Cardiac septum (tissue), 1 donor: ENCODE measurements at regions not wholly inside any gene's neighbourhood (a gene's known extent, or its start where the extent isn't known, plus 50 kb on each side); places are given as distances from the start of the nearest gene placed in this dataset.
"Not testable (repeated sequence)": the region's sequence is repeated elsewhere in the genome, so short reads cannot be mapped to it uniquely, and the experiment has no call there.

Experiments
- DNase-seq: peaks from one replicate; pipeline ENCODE4 v3.0.0-alpha.2; 2020; ENCODE audit warnings: low spot score
- intact Hi-C: fragments of 100-400 bp; cut with DNase I; formaldehyde crosslinking; loops from one replicate; pipeline ENCODE4 v1.14.0; 2022
- donor health status: DM: no; HTN: no; CAD: no.

- intact Hi-C loops, result no loop called here
- DNase-seq, result no peak
These were observed 500.1 kb downstream of the GABRG2 start for GRCh38 chr5:162567644-162568043.

GRCh38 chr5:162573758-162574157 lies 506.2 kb downstream of the GABRG2 start:
- intact Hi-C loops, result no loop called here
- DNase-seq, result no peak

GRCh38 chr5:162591724-162592123 lies 524.2 kb downstream of the GABRG2 start:
- intact Hi-C loops, result no loop called here
- DNase-seq, result no peak

- DNase-seq, result no peak
- intact Hi-C loops, result no loop called here
These were observed 526.3 kb downstream of the GABRG2 start for GRCh38 chr5:162593881-162594280.

- intact Hi-C loops, result no loop called here
- DNase-seq, result no peak
These were observed 536.0 kb downstream of the GABRG2 start for GRCh38 chr5:162603443-162604070.

- intact Hi-C loops, result no loop called here
- no peak for DNase-seq
These were observed 540.3 kb downstream of the GABRG2 start for GRCh38 chr5:162607879-162608278.

GRCh38 chr5:162621726-162622263 lies 554.2 kb downstream of the GABRG2 start:
- intact Hi-C loops, DNase-seq: not testable (repeated sequence)

GRCh38 chr5:162624110-162624509 lies 556.5 kb downstream of the GABRG2 start:
- intact Hi-C loops, result no loop called here
- no peak for DNase-seq

- no peak for DNase-seq
- intact Hi-C loops, result no loop called here
These were observed 569.9 kb downstream of the GABRG2 start for GRCh38 chr5:162637481-162637880.

- no peak for DNase-seq
- intact Hi-C loops, result no loop called here
These were observed 571.3 kb downstream of the GABRG2 start for GRCh38 chr5:162638849-162639248.

- intact Hi-C loops, result no loop called here
- DNase-seq, result no peak
These were observed 573.7 kb downstream of the GABRG2 start for GRCh38 chr5:162641142-162641813.

- intact Hi-C loops, result no loop called here
- DNase-seq, result no peak
These were observed 587.3 kb downstream of the GABRG2 start for GRCh38 chr5:162654661-162655405.

- DNase-seq, result no peak
- intact Hi-C loops, result no loop called here
These were observed 589.5 kb downstream of the GABRG2 start for GRCh38 chr5:162657076-162657475.

- DNase-seq, result no peak
- intact Hi-C loops, result no loop called here
These were observed 597.3 kb downstream of the GABRG2 start for GRCh38 chr5:162664846-162665245.

GRCh38 chr5:162668926-162669325 lies 601.4 kb downstream of the GABRG2 start:
- intact Hi-C loops, result no loop called here
- no peak for DNase-seq

GRCh38 chr5:162672061-162672460 lies 604.5 kb downstream of the GABRG2 start:
- DNase-seq, result no peak
- intact Hi-C loops, result no loop called here

GRCh38 chr5:162683284-162683683 lies 615.7 kb downstream of the GABRG2 start:
- DNase-seq, result no peak
- intact Hi-C loops, result no loop called here

GRCh38 chr5:162684145-162684544 lies 616.6 kb downstream of the GABRG2 start:
- intact Hi-C loops, result no loop called here
- DNase-seq, result no peak

GRCh38 chr5:162685302-162685701 lies 617.7 kb downstream of the GABRG2 start:
- intact Hi-C loops, result no loop called here
- no peak for DNase-seq

GRCh38 chr5:162696272-162696671 lies 628.7 kb downstream of the GABRG2 start:
- intact Hi-C loops, DNase-seq: not testable (repeated sequence)

- no peak for DNase-seq
- intact Hi-C loops, result no loop called here
These were observed 631.8 kb downstream of the GABRG2 start for GRCh38 chr5:162699361-162699760.
